Tibial artery (tissue), 4 donors: ENCODE measurements at regions not wholly inside any gene's neighbourhood (a gene's known extent, or its start where the extent isn't known, plus 50 kb on each side); places are given as distances from the start of the nearest gene placed in this dataset.
A peak's percentile ranks its signal among the peaks of the same experiment; 100 is the strongest.

Experiments
- DNase-seq, 2 donors: peaks; one replicate each; pipeline ENCODE4 v3.0.0-alpha.2; 2019
- H3K27ac ChIP-seq, 2 donors: fragments of 200-600 bp; sonication (generic) in 1 of 2; 1 replicate in 1 of 2; 2 replicates in 1 of 2; pipeline ENCODE4 v1.5.1; 2018 to 2019; ENCODE audit warnings: mild to moderate bottlenecking in 1 of 2
- H3K27me3 ChIP-seq, 2 donors: fragments of 200-600 bp; sonication (generic) in 1 of 2; one replicate each; pipeline versions ENCODE4 v1.5.1 to v1.6.0; 2016 to 2019
- H3K36me3 ChIP-seq, 3 donors: fragments of 200-600 bp; sonication (generic) in 2 of 3; one replicate each; pipeline ENCODE4 v1.5.1; 2016 to 2019; ENCODE audit warnings: mild to moderate bottlenecking in 2 of 3
- H3K4me1 ChIP-seq, 4 donors: fragments of 200-600 bp; sonication (generic) in 2 of 4; 1 replicate in 3 of 4; 2 replicates in 1 of 4; pipeline ENCODE4 v1.5.1; 2016 to 2019
- H3K4me3 ChIP-seq, 2 donors: fragments of 200-600 bp; sonication (generic) in 1 of 2; 1 replicate in 1 of 2; 2 replicates in 1 of 2; pipeline ENCODE4 v1.5.1; 2018 to 2019; ENCODE audit warnings: mild to moderate bottlenecking in 2 of 2
- H3K9me3 ChIP-seq, 3 donors: fragments of 200-600 bp; sonication (generic) in 1 of 3; one replicate each; pipeline ENCODE4 v1.5.1; 2016 to 2019
- intact Hi-C: fragments of 100-400 bp; cut with DNase I; formaldehyde crosslinking; loops from one replicate; pipeline ENCODE4 v1.15.0; 2023; ENCODE audit warnings: low total_unique reads
- TF ChIP-seq, protein P1 (sequence below), 2 experiments: fragments of 200-600 bp in 1 of 2; fragments of 450-650 bp in 1 of 2; IDR thresholded peaks; one replicate each; pipeline ENCODE4 v1.5.1; 2017 to 2019; ENCODE audit warnings: antibody characterized with exemption in 2 of 2, mild to moderate bottlenecking in 1 of 2, moderate library complexity in 1 of 2

DNA sequence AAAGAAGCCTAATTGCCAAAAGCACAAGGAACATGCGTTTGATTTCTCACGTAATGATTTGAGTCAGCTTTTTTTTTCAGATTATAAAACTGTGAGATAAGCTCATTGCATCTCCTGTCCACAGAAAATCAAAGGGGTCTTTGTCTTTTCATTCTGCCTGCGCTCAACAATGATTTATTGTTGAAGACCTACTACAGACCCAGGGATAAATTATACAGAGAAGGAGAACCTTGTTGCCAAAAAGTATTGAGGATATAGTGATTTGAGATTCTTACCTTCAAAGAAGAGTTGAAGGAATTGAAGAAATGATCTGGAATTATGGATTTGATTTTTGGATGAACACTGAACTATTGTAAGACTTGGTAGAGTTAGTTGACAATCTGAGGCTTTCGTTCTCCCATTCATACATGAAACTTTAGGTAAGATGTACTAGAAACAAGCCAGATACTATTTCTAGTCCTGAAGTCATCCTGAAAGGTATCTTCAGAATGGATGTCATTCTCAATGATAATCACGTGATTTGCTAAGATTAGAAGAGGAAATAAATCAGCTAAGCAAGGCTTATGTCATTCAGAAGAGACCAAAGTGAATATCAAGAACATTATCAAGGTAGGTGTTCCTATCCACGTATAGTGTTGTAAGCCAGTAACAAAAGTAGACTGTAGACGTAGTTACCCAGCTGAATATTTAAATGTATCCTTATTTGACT lies 71.1 kb upstream of the SCOC start:
- intact Hi-C loops = loop anchor here (10.0 kb wide), 1 partner anchor 568 kb away; no protein-coding TSS in a partner anchor
- Histone ChIP-seq H3K9me3 (no peaks in the 10 kb centered on the region), H3K4me1 (peaks cover 0 to 15% (median 2%) of the 10 kb centered on the region in 4 donors), H3K4me3 (no peak overlapping the region), H3K27me3 (no peaks in the 10 kb centered on the region), H3K36me3 (no peaks in the 10 kb centered on the region), H3K27ac (no peak overlapping the region)
- no peak for DNase-seq
- TF ChIP-seq, protein P1, sequence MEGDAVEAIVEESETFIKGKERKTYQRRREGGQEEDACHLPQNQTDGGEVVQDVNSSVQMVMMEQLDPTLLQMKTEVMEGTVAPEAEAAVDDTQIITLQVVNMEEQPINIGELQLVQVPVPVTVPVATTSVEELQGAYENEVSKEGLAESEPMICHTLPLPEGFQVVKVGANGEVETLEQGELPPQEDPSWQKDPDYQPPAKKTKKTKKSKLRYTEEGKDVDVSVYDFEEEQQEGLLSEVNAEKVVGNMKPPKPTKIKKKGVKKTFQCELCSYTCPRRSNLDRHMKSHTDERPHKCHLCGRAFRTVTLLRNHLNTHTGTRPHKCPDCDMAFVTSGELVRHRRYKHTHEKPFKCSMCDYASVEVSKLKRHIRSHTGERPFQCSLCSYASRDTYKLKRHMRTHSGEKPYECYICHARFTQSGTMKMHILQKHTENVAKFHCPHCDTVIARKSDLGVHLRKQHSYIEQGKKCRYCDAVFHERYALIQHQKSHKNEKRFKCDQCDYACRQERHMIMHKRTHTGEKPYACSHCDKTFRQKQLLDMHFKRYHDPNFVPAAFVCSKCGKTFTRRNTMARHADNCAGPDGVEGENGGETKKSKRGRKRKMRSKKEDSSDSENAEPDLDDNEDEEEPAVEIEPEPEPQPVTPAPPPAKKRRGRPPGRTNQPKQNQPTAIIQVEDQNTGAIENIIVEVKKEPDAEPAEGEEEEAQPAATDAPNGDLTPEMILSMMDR (IDR thresholded peaks at IDR 0.05) = no peak

DNA sequence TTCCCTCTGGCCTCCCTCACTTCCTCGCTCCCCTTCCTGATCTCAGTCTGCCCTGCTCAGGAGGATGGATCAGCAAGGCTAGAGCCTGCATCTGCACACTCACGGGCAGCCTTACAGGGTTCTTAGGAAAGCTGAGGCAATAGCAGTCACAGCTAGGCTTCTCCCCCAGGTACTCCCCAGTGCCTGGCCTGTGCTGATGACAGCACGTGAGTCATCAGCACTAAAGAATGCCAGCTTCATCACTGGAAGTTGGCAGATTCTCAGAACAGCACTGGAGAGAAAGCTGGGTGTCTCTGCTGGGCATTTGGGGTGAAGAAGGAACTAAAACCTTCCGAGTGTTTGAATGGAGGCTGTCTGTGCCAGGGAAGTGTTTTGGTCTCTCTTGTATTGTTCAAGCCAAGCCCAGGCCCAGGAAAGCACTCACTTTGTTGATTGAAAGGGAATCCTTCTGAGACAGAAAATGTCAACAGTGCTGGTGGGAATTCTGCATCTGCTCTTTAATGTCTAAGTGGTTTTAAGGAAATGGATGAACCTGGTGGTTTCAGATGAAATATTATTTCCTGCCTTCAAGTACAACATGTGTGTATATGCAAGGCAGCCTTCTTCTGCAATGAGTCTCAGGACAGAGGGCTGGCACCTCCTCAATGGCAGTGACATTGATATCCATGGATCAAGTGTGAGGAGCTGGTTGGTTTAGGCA lies 73.0 kb upstream of the SCOC start:
- Histone ChIP-seq H3K4me3 (no peak overlapping the region), H3K27me3 (no peaks in the 10 kb centered on the region), H3K9me3 (no peaks in the 10 kb centered on the region), H3K4me1 (peaks cover 0 to 21% (median 12%) of the 10 kb centered on the region in 4 donors), H3K27ac (no peak overlapping the region), H3K36me3 (no peaks in the 10 kb centered on the region)
- TF ChIP-seq, protein P1 (IDR thresholded peaks at IDR 0.05) = no peak
- DNase-seq = no peak
- intact Hi-C loops = loop anchor here (10.0 kb wide), 1 partner anchor 566 kb away; no protein-coding TSS in a partner anchor

DNA sequence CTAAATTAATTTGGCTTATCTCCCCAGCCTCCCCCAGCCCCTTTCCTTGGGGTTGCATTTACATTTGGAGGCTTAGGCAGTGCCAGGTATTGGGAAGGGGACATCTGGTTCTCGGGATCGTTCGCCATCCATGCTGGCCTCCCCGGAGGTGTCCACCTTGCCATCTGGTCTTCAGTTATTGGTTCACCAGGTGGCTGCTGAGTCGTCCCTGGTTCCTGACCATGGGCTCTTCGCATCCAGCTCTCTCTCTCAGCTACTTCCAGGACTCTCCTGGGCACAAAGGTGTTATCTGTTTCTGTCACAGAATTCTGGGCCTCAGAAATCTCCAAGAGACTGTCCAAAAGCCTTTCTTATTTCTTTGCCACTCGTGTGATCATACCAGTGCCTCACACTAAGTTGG lies 75.4 kb upstream of the SCOC start:
- TF ChIP-seq, protein P1 (IDR thresholded peaks at IDR 0.05) = no peak
- peaks cover 0 to 14% (median 10%) of the 10 kb centered on the region in 4 donors for H3K4me1 ChIP-seq
- intact Hi-C loops = no loop called here
- H3K36me3 ChIP-seq = no peaks in the 10 kb centered on the region
- H3K27ac ChIP-seq = no peak overlapping the region
- no peaks in the 10 kb centered on the region for H3K27me3 ChIP-seq
- DNase-seq = no peak
- H3K4me3 ChIP-seq = no peak overlapping the region
- no peaks in the 10 kb centered on the region for H3K9me3 ChIP-seq

DNA sequence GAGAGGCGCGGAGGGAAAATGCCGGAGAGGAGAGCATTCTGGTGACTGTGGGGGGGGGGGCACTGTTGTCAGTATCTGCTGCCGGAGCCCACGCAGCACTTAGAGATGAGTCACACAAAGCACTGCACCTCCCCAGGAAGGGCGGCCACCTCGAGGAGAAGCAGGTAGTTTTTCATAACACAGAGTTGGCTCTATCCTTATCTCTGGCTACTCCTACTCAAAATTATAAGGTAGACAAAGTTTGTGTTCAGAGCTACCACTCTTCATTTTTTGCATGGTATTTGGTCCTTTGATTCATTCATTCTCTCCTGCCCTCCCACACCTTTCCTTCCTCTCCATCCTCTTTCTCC lies 76.2 kb upstream of the SCOC start:
- no peak for DNase-seq
- TF ChIP-seq, protein P1 (IDR thresholded peaks at IDR 0.05) = no peak
- H3K4me3 ChIP-seq = no peak overlapping the region
- no peaks in the 10 kb centered on the region for H3K36me3 ChIP-seq
- H3K4me1 ChIP-seq = peaks cover 0 to 14% (median 10%) of the 10 kb centered on the region in 4 donors
- no peaks in the 10 kb centered on the region for H3K9me3 ChIP-seq
- H3K27me3 ChIP-seq = no peaks in the 10 kb centered on the region
- intact Hi-C loops = no loop called here
- no peak overlapping the region for H3K27ac ChIP-seq

DNA sequence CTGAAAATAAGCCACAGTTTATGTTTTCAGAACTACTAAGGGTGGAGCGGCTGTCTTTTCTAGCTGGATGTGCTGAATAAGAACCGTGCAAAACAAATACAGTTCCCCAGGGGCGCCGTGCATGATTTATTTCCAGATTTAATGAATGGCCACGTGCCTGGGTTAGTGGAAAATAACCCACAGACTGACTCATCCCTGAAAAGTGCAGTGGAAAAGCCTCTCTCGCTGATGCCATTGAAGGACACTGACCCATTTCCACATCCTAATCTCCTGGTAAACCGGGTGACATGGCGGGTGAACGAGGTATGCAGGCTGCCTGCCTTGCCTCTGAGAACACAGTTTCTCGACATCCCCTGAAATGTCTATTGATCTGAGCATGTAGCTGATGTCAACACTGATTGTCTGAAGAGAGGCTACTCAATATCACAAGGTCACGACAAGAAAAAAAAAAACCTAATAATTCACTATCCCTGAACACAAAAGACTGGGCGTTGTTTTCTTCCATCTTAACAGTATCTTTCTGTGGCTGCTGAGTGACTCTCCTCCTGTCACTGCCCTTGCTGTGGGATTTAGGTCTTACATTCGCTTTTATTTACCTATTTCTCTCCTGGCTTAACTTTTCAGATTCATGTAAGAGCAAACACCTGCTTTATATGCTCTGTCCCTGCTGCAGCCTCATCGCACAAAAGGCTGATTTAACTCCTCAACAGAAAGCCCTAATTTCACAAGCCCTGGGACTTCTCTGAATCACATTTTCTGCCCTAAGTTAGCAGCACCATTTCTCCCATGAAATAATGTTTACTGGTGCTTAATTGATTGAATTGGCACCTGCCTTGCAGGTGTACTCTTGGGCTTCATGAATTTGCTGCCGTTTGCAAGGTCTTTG lies 76.9 kb upstream of the SCOC start:
- Histone ChIP-seq H3K4me3 (no peak overlapping the region), H3K27ac (no peak overlapping the region), H3K4me1 (peaks cover 0 to 14% (median 10%) of the 10 kb centered on the region in 4 donors), H3K9me3 (no peaks in the 10 kb centered on the region), H3K36me3 (no peaks in the 10 kb centered on the region), H3K27me3 (no peaks in the 10 kb centered on the region)
- TF ChIP-seq, protein P1 (IDR thresholded peaks at IDR 0.05) = peak in 1 of 2 experiments; percentile 19
- intact Hi-C loops = no loop called here
- peak; percentile 87 to 88 for DNase-seq
